ENCODE measurements at regions not wholly inside any gene's neighbourhood (a gene's known extent, or its start where the extent isn't known, plus 50 kb on each side); places are given as distances from the start of the nearest gene placed in this dataset.

DNA sequence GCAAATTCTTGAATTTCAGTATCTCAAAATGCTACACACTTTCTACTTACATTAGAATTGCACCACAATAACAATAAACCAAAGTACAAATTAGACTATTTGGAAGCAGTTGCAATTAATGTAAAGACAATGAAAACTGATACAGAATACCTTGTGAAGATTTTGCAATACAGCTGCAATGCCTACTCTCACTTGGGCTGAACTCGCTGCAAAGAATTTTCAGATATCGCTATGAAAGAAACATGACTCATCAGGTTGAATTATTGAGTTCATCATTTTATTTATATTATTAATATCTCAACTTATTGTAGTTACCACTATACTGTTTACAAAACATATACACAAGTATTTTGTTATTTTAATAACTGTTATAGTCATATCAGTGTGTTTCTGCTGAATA, 108.0 kb upstream of the TMTC2 start:
- peaks cover 4% of the 10 kb centered on the region for H3K36me3 Mint-ChIP-seq (ENCODE audit: unreplicated experiment)
- TF ChIP-seq, protein P1, sequence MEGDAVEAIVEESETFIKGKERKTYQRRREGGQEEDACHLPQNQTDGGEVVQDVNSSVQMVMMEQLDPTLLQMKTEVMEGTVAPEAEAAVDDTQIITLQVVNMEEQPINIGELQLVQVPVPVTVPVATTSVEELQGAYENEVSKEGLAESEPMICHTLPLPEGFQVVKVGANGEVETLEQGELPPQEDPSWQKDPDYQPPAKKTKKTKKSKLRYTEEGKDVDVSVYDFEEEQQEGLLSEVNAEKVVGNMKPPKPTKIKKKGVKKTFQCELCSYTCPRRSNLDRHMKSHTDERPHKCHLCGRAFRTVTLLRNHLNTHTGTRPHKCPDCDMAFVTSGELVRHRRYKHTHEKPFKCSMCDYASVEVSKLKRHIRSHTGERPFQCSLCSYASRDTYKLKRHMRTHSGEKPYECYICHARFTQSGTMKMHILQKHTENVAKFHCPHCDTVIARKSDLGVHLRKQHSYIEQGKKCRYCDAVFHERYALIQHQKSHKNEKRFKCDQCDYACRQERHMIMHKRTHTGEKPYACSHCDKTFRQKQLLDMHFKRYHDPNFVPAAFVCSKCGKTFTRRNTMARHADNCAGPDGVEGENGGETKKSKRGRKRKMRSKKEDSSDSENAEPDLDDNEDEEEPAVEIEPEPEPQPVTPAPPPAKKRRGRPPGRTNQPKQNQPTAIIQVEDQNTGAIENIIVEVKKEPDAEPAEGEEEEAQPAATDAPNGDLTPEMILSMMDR (IDR thresholded peaks at IDR 0.05; ENCODE audit: partially characterized antibody, unreplicated experiment) = no peak

DNA sequence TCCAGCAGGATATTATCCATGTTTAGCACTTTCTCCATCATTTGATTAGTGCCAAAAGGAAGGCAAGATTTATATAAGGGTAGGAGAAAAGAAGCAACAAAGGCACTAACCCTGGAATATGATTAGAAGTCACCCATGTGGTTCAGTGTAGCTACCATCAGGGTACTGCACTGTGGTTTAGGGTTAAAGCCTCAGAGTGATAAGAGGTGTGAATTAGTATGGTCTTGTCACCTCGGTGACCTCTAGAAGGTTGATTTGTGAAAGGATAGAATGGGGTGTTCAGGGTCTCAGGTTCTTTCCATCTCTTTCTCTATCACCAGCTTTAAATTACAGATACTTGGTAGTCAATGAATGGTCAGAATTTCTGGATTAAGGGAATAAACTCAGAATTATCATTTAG, 103.0 kb upstream of the TMTC2 start:
- H3K27me3 Mint-ChIP-seq (ENCODE audit: unreplicated experiment) = peaks cover 3% of the 10 kb centered on the region
- peaks cover 25% of the 10 kb centered on the region for H3K36me3 Mint-ChIP-seq (ENCODE audit: unreplicated experiment)
- peaks cover 2% of the 10 kb centered on the region for H3K9me3 Mint-ChIP-seq (ENCODE audit: unreplicated experiment)
- TF ChIP-seq, protein P1 (IDR thresholded peaks at IDR 0.05; ENCODE audit: partially characterized antibody, unreplicated experiment) = no peak
- H3K27ac Mint-ChIP-seq (ENCODE audit: unreplicated experiment) = no peak overlapping the region
- DNase-seq = no peak
- H3K4me3 Mint-ChIP-seq (ENCODE audit: unreplicated experiment) = no peak overlapping the region
- no peaks in the 10 kb centered on the region for H3K4me1 Mint-ChIP-seq (ENCODE audit: low read depth, unreplicated experiment)

More for the DNA sequence above, 108.0 kb upstream of the TMTC2 start:
- Mint-ChIP-seq H3K27me3 (ENCODE audit: unreplicated experiment) (peaks cover 1% of the 10 kb centered on the region), H3K4me1 (ENCODE audit: low read depth, unreplicated experiment) (no peaks in the 10 kb centered on the region), H3K4me3 (ENCODE audit: unreplicated experiment) (no peak overlapping the region), H3K9me3 (ENCODE audit: unreplicated experiment) (no peaks in the 10 kb centered on the region), H3K27ac (ENCODE audit: unreplicated experiment) (no peak overlapping the region)
- no peak for DNase-seq

DNA sequence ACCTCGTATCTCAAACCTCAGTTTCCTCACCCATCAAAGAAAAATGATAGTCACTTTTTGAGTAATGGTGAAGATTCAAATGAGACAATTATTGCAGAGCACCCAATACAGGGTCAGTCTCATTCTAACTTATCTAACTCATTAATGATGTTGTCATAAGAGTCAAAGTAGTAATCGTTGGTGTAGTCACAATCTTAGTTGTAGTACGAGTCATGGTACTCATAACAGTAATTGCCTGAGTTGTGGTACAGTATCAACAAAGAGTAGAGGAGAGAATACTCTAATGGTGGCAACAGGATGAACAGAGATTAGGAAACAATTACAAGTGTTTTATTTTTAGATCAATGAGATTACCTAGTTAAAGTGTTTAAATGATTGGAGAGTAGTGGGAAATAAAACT, 93.6 kb upstream of the TMTC2 start:
- Mint-ChIP-seq H3K4me3 (ENCODE audit: unreplicated experiment) (no peak overlapping the region), H3K27ac (ENCODE audit: unreplicated experiment) (peak overlapping the region; percentile 60), H3K27me3 (ENCODE audit: unreplicated experiment) (no peaks in the 10 kb centered on the region), H3K9me3 (ENCODE audit: unreplicated experiment) (peaks cover 9% of the 10 kb centered on the region), H3K4me1 (ENCODE audit: low read depth, unreplicated experiment) (peaks cover 35% of the 10 kb centered on the region), H3K36me3 (ENCODE audit: unreplicated experiment) (peaks cover 5% of the 10 kb centered on the region)
- TF ChIP-seq, protein P1 (IDR thresholded peaks at IDR 0.05; ENCODE audit: partially characterized antibody, unreplicated experiment) = no peak
- no peak for DNase-seq

DNA sequence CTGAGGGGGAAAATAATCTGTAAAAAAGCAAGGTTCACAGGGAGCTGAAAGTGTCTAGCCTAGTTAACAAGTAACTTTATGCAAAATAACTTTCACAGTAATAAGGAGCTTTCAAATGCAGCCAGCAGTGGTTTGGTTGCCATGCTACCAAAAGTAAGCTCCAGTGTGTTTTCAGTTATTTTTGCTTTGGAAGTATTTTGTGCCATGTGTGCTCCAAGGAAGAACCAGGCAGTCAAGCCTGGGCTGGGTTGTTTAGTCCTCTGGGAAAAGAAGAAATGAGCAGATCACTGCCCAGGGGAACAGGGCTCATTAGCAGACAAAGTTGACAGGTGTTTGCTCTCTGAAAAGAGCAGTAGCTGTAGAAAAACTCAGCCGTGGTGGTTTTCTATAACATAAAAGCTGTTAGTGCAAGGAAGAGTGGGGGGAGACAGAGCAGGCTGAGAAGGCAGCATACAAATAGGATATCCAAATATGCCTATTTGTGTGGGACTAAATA, 92.8 kb upstream of the TMTC2 start:
- Mint-ChIP-seq H3K27me3 (ENCODE audit: unreplicated experiment) (no peaks in the 10 kb centered on the region), H3K4me3 (ENCODE audit: unreplicated experiment) (peak overlapping the region; percentile 1), H3K9me3 (ENCODE audit: unreplicated experiment) (peaks cover 6% of the 10 kb centered on the region), H3K36me3 (ENCODE audit: unreplicated experiment) (no peaks in the 10 kb centered on the region), H3K4me1 (ENCODE audit: low read depth, unreplicated experiment) (peaks cover 35% of the 10 kb centered on the region), H3K27ac (ENCODE audit: unreplicated experiment) (peak overlapping the region; percentile 81)
- TF ChIP-seq, protein P1 (IDR thresholded peaks at IDR 0.05; ENCODE audit: partially characterized antibody, unreplicated experiment) = no peak
- DNase-seq = peak; percentile 21

DNA sequence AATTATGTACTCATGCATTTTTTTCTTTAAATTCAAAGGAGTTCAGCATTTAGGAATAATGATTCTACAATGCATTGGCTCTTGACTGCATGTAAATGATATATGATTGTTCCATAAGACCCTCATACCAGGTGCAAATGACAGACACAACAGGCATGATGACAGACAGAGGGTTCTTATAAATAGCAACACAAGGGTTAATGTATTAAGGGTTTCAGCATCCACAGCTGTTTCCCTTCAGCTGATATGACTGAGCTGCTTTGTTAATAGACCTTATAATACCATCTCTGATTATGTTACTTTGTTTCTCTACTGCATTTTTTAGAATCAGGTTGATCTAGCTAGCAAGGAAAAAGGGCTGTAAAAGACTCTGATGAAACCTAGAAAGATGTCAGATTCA, 90.8 kb upstream of the TMTC2 start:
- Mint-ChIP-seq H3K36me3 (ENCODE audit: unreplicated experiment) (no peaks in the 10 kb centered on the region), H3K9me3 (ENCODE audit: unreplicated experiment) (peaks cover 2% of the 10 kb centered on the region), H3K27ac (ENCODE audit: unreplicated experiment) (peak overlapping the region; percentile 50), H3K27me3 (ENCODE audit: unreplicated experiment) (no peaks in the 10 kb centered on the region), H3K4me3 (ENCODE audit: unreplicated experiment) (no peak overlapping the region), H3K4me1 (ENCODE audit: low read depth, unreplicated experiment) (peaks cover 35% of the 10 kb centered on the region)
- no peak for DNase-seq
- TF ChIP-seq, protein P1 (IDR thresholded peaks at IDR 0.05; ENCODE audit: partially characterized antibody, unreplicated experiment) = no peak
